ENCODE measurements at regions not wholly inside any gene's neighbourhood (a gene's known extent, or its start where the extent isn't known, plus 50 kb on each side); places are given as distances from the start of the nearest gene placed in this dataset.

GRCh38 chr4:32506067-32506466 is 1785.9 kb downstream of the PCDH7 start:
- no peak for DNase-seq

GRCh38 chr4:32519060-32519459 is 1798.9 kb downstream of the PCDH7 start:
- peak; percentile 8 to 36 for DNase-seq

GRCh38 chr4:32525420-32525819 is 1805.3 kb downstream of the PCDH7 start:
- no peak for DNase-seq

GRCh38 chr4:32544846-32545245 is 1824.7 kb downstream of the PCDH7 start:
- DNase-seq: no peak

GRCh38 chr4:32551943-32552342 is 1831.8 kb downstream of the PCDH7 start:
- DNase-seq: peak in 1 of 2 experiments; percentile 56

- DNase-seq: peak in 1 of 2 experiments; percentile 36
These were observed 1840.1 kb downstream of the PCDH7 start for GRCh38 chr4:32560306-32560705.

- no peak for DNase-seq
These were observed 1841.8 kb downstream of the PCDH7 start for GRCh38 chr4:32562010-32562409.

- no peak for DNase-seq
These were observed 1844.5 kb downstream of the PCDH7 start for GRCh38 chr4:32564626-32565025.

- no peak for DNase-seq
These were observed 1849.7 kb downstream of the PCDH7 start for GRCh38 chr4:32569861-32570260.

GRCh38 chr4:32572366-32572765 is 1852.2 kb downstream of the PCDH7 start:
- no peak for DNase-seq

- DNase-seq: no peak
These were observed 1854.6 kb downstream of the PCDH7 start for GRCh38 chr4:32574803-32575202.

- DNase-seq: peak in 1 of 2 experiments; percentile 4
These were observed 1868.9 kb downstream of the PCDH7 start for GRCh38 chr4:32589097-32589496.

- no peak for DNase-seq
These were observed 1869.7 kb downstream of the PCDH7 start for GRCh38 chr4:32589853-32590252.

GRCh38 chr4:32597354-32597753 is 1877.2 kb downstream of the PCDH7 start:
- no peak for DNase-seq

GRCh38 chr4:32601848-32602247 is 1881.7 kb downstream of the PCDH7 start:
- no peak for DNase-seq

GRCh38 chr4:32607978-32608377 is 1887.8 kb downstream of the PCDH7 start:
- DNase-seq: no peak

- no peak for DNase-seq
These were observed 1904.9 kb downstream of the PCDH7 start for GRCh38 chr4:32624943-32625603.

GRCh38 chr4:32625687-32626337 is 1905.6 kb downstream of the PCDH7 start:
- no peak for DNase-seq

GRCh38 chr4:32631831-32632230 is 1911.7 kb downstream of the PCDH7 start:
- DNase-seq: no peak

- no peak for DNase-seq
These were observed 1913.3 kb downstream of the PCDH7 start for GRCh38 chr4:32633421-32633820.

GRCh38 chr4:32645653-32646052 is 1925.5 kb downstream of the PCDH7 start:
- no peak for DNase-seq

GRCh38 chr4:32658019-32658418 is 1937.8 kb downstream of the PCDH7 start:
- no peak for DNase-seq

GRCh38 chr4:32661229-32661628 is 1941.1 kb downstream of the PCDH7 start:
- DNase-seq: no peak

- no peak for DNase-seq
These were observed 1942.6 kb downstream of the PCDH7 start for GRCh38 chr4:32662803-32663202.

GRCh38 chr4:32672359-32672758 is 1952.2 kb downstream of the PCDH7 start:
- DNase-seq: no peak
